Neuronal stem cell (in vitro differentiated cells): ENCODE measurements at regions not wholly inside any gene's neighbourhood (a gene's known extent, or its start where the extent isn't known, plus 50 kb on each side); places are given as distances from the start of the nearest gene placed in this dataset.

ENCODE experiments used
- DNase-seq: peaks from one replicate; pipeline ENCODE4 v3.0.0-alpha.2; 2013; ENCODE audit warnings: low spot score
- H2AFZ ChIP-seq: one replicate; pipeline ENCODE4 v1.6.1; 2013; ENCODE audit warnings: mild to moderate bottlenecking, low read length, inconsistent platforms
- H2AK5ac ChIP-seq: 2 replicates; pipeline ENCODE4 v1.6.1; 2013; ENCODE audit warnings: low read depth, mild to moderate bottlenecking, inconsistent platforms, low read length, moderate library complexity, mixed read lengths
- H2BK120ac ChIP-seq: 2 replicates; pipeline ENCODE4 v1.6.1; 2013; ENCODE audit warnings: low read depth, mild to moderate bottlenecking, inconsistent platforms, low read length, moderate library complexity, mixed read lengths
- H2BK12ac ChIP-seq: one replicate; pipeline ENCODE4 v1.6.1; 2013; ENCODE audit warnings: low read length, inconsistent platforms
- H2BK15ac ChIP-seq: 2 replicates; pipeline ENCODE4 v1.6.1; 2013; ENCODE audit warnings: mild to moderate bottlenecking, low read length, inconsistent platforms, mixed read lengths
- H2BK5ac ChIP-seq: one replicate; pipeline ENCODE4 v1.6.1; 2013; ENCODE audit warnings: inconsistent platforms, mild to moderate bottlenecking, low read length, moderate library complexity
- H3K14ac ChIP-seq: one replicate; pipeline ENCODE4 v1.6.1; 2013; ENCODE audit warnings: low read length, inconsistent platforms
- H3K18ac ChIP-seq: 2 replicates; pipeline ENCODE4 v1.6.1; 2013; ENCODE audit warnings: low read length, inconsistent platforms
- H3K23ac ChIP-seq: 2 replicates; pipeline ENCODE4 v1.6.1; 2013; ENCODE audit warnings: low read depth, mild to moderate bottlenecking, mixed read lengths, low read length, inconsistent platforms; ENCODE audit not compliant: poor library complexity
- H3K27ac ChIP-seq: replicated peaks from 3 replicates; pipeline ENCODE4 v1.5.1; 2013; ENCODE audit warnings: low read length, inconsistent platforms
- H3K27me3 ChIP-seq, 3 experiments: 2 replicates each; pipeline ENCODE4 v1.6.1; 2013; ENCODE audit warnings: low read length in 3 of 3, mild to moderate bottlenecking in 2 of 3, inconsistent platforms in 1 of 3, low read depth in 1 of 3, mixed read lengths in 1 of 3, moderate library complexity in 1 of 3; ENCODE audit not compliant: control insufficient read depth in 3 of 3, insufficient read depth in 3 of 3
- H3K36me3 ChIP-seq, 2 donors: replicated peaks in 1 of 2; 2 replicates each; pipeline ENCODE4 v1.6.1; 2013; ENCODE audit warnings: low read length in 2 of 2; ENCODE audit not compliant: control insufficient read depth in 2 of 2, insufficient read depth in 2 of 2
- H3K4ac ChIP-seq: 2 replicates; pipeline ENCODE4 v1.6.1; 2013; ENCODE audit warnings: inconsistent platforms, mild to moderate bottlenecking, low read length, moderate library complexity
- H3K4me1 ChIP-seq, 2 donors: 1 replicate in 1 of 2; 2 replicates in 1 of 2; pipeline ENCODE4 v1.6.1; 2013; ENCODE audit warnings: low read length in 2 of 2, low read depth in 1 of 2; ENCODE audit not compliant: control insufficient read depth in 2 of 2, insufficient read depth in 1 of 2
- H3K4me2 ChIP-seq: one replicate; pipeline ENCODE4 v1.6.1; 2013; ENCODE audit warnings: mild to moderate bottlenecking, low read length, inconsistent platforms; ENCODE audit not compliant: insufficient read depth, poor library complexity, severe bottlenecking
- H3K4me3 ChIP-seq, 2 donors: 2 replicates each; pipeline ENCODE4 v1.5.1; 2013; ENCODE audit warnings: low read length in 2 of 2, mild to moderate bottlenecking in 2 of 2, inconsistent platforms in 1 of 2, moderate library complexity in 1 of 2
- H3K79me1 ChIP-seq: one replicate; pipeline ENCODE4 v1.6.1; 2013; ENCODE audit warnings: low read depth, mild to moderate bottlenecking, inconsistent platforms, low read length, moderate library complexity
- H3K9ac ChIP-seq: one replicate; pipeline ENCODE4 v1.6.1; 2013; ENCODE audit warnings: mild to moderate bottlenecking, low read depth, low read length, inconsistent platforms; ENCODE audit not compliant: poor library complexity
- H3K9me3 ChIP-seq, 2 donors: replicated peaks in 1 of 2; 2 replicates each; pipeline versions ENCODE3 to v1.6.1; 2013; ENCODE audit warnings: low read length in 2 of 2, mild to moderate bottlenecking in 2 of 2, inconsistent platforms in 1 of 2, low read depth in 1 of 2, mixed read lengths in 1 of 2, moderate library complexity in 1 of 2; ENCODE audit not compliant: control insufficient read depth in 2 of 2, insufficient read depth in 1 of 2
- H4K8ac ChIP-seq: one replicate; pipeline ENCODE4 v1.6.1; 2013; ENCODE audit warnings: low read depth, mild to moderate bottlenecking, inconsistent platforms, low read length, moderate library complexity
- H4K91ac ChIP-seq: one replicate; pipeline ENCODE4 v1.6.1; 2013; ENCODE audit warnings: low read length, low read depth, mild to moderate bottlenecking, inconsistent platforms; ENCODE audit not compliant: poor library complexity
- WGBS, 2 donors: extraction: QIAGEN DNeasy Blood & Tissue Kit; methylation state at CpG; one replicate each; pipeline ENCODE4 v1.1.7; 2013; ENCODE audit warnings: missing lambda C conversion rate in 2 of 2, mixed read lengths in 1 of 2; ENCODE audit not compliant: insufficient read length in 2 of 2, insufficient replicate concordance in 1 of 2; ENCODE audit errors: extremely low coverage in 2 of 2; 5-methylcytosine and 5-hydroxymethylcytosine counted together

DNA sequence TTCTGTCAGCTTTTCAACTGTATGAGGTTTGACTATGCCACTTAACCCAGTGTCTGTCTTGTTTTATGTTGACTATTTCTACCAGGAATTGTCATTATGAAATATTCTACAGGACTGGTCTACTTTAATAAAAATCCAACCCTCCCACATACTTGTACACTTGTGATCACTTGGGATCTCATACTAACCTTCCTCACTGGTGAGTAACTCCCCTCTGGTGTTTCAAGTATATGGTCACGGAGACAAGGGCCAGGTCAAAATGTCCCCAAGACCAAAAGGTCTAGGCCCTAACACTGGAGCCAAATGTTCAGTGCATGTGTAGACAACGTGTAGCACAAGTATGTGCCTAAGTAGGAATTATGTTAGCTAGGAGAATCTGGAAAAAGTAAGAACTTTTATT is 122.7 kb upstream of the TJP1 start:
- Histone ChIP-seq H2BK120ac (no peak overlapping the region), H3K27ac (no peak overlapping the region), H2AFZ (no peak overlapping the region), H3K23ac (no peak overlapping the region), H3K4ac (no peak overlapping the region), H3K79me1 (no peaks in the 10 kb centered on the region), H2BK5ac (no peak overlapping the region), H3K4me1 (no peaks in the 10 kb centered on the region), H3K27me3 (peaks cover 0 to 5% (median 0%) of the 10 kb centered on the region in 3 experiments), H3K36me3 (no peaks in the 10 kb centered on the region), H2AK5ac (no peak overlapping the region), H3K9me3 (no peaks in the 10 kb centered on the region), H3K4me2 (no peak overlapping the region), H3K4me3 (no peak overlapping the region), H4K8ac (no peak overlapping the region), H2BK15ac (no peak overlapping the region), H3K18ac (no peak overlapping the region), H3K9ac (no peak overlapping the region), H4K91ac (no peak overlapping the region), H2BK12ac (no peak overlapping the region), H3K14ac (no peak overlapping the region)
- WGBS, 2 donors: no CpG with 5 or more reads among the region's 2 CpGs
- DNase-seq: no peak

DNA sequence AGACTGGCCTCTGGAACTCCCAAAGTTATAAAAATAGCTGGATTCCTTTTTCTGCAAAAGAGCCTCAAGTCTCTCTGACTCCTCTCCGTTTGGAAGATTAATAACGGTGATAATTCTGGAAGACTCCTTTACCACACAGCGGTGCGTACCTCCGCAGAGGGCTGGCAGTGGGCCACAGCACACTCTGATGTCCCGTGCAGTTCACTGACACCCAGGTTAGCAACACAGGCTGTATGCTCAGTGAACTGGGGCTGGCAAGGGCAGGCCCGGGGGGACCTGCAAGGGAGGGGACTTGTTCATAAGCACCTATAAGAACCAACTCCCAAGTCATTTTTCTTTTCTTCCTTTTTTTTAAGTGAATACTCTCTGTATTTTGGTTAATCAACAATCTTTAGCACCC is 120.3 kb upstream of the TJP1 start:
- H2AFZ ChIP-seq: no peak overlapping the region
- no peak overlapping the region for H3K4me3 ChIP-seq
- H4K91ac ChIP-seq: no peak overlapping the region
- H3K4ac ChIP-seq: no peak overlapping the region
- H2BK15ac ChIP-seq: no peak overlapping the region
- no peak overlapping the region for H2BK5ac ChIP-seq
- no peak overlapping the region for H3K27ac ChIP-seq
- no peak overlapping the region for H2BK12ac ChIP-seq
- H4K8ac ChIP-seq: no peak overlapping the region
- H3K36me3 ChIP-seq: no peaks in the 10 kb centered on the region
- H3K4me1 ChIP-seq: no peaks in the 10 kb centered on the region
- no peak overlapping the region for H3K23ac ChIP-seq
- H3K18ac ChIP-seq: no peak overlapping the region
- no peak overlapping the region for H3K14ac ChIP-seq
- H2AK5ac ChIP-seq: no peak overlapping the region
- no peak for DNase-seq
- H3K9me3 ChIP-seq: no peaks in the 10 kb centered on the region
- H2BK120ac ChIP-seq: no peak overlapping the region
- no peak overlapping the region for H3K9ac ChIP-seq
- WGBS, 2 donors: no CpG with 5 or more reads among the region's 7 CpGs
- H3K27me3 ChIP-seq: peaks cover 0 to 9% (median 0%) of the 10 kb centered on the region in 3 experiments
- H3K79me1 ChIP-seq: no peaks in the 10 kb centered on the region
- no peak overlapping the region for H3K4me2 ChIP-seq

DNA sequence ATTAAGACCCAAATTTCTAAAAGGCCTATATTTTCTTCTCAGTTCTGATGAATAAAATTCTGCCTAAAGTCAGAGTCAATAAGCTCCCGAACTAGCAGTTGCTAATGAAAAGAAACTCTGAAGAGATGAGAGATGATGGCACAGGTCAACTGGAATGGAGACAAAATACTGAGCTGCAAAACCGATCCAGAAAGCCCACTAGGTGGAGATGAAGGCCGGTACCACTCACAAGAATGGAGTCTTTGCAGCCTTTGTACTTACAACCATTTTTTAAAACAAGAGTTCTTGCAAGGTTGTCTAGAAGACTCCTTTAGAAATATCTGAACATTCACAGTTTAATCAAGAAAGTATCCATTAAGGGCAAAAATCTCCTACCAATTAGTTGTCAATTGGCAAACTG is 119.9 kb upstream of the TJP1 start:
- H4K91ac ChIP-seq: no peak overlapping the region
- H2BK12ac ChIP-seq: no peak overlapping the region
- H3K79me1 ChIP-seq: no peaks in the 10 kb centered on the region
- no peak for DNase-seq
- no peak overlapping the region for H2AK5ac ChIP-seq
- no peak overlapping the region for H3K14ac ChIP-seq
- no peak overlapping the region for H3K27ac ChIP-seq
- no peaks in the 10 kb centered on the region for H3K9me3 ChIP-seq
- H3K4me1 ChIP-seq: no peaks in the 10 kb centered on the region
- no peak overlapping the region for H2AFZ ChIP-seq
- H3K23ac ChIP-seq: no peak overlapping the region
- no peak overlapping the region for H3K4me3 ChIP-seq
- H2BK15ac ChIP-seq: no peak overlapping the region
- H4K8ac ChIP-seq: no peak overlapping the region
- H3K9ac ChIP-seq: no peak overlapping the region
- no peaks in the 10 kb centered on the region for H3K36me3 ChIP-seq
- H3K27me3 ChIP-seq: peaks cover 0 to 12% (median 0%) of the 10 kb centered on the region in 3 experiments
- no peak overlapping the region for H3K18ac ChIP-seq
- no peak overlapping the region for H3K4ac ChIP-seq
- no peak overlapping the region for H3K4me2 ChIP-seq
- no peak overlapping the region for H2BK5ac ChIP-seq
- no peak overlapping the region for H2BK120ac ChIP-seq
- WGBS, 2 donors: no CpG with 5 or more reads among the region's 3 CpGs

DNA sequence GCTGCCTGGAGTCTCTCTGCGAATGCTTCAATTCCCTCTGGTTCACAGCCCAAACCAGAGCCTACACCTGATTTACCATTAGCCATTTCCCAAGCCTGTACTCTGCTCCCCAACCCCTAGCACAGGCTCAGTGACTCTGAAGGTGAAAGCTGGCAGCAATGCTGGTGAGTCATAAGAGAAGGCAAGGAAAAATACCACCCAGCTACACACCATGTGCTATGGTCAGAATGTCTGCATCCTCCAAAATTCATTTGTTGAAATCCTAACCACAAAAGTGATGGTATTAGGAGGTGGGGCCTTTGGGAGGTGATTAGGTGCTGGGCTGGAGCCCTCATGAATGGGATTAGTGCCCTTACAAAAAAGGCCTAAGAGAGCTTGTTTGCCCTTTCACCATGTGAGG is 117.1 kb upstream of the TJP1 start:
- Histone ChIP-seq H2AK5ac (no peak overlapping the region), H3K23ac (no peak overlapping the region), H2BK120ac (no peak overlapping the region), H3K4me3 (no peak overlapping the region), H2BK5ac (no peak overlapping the region), H3K36me3 (no peaks in the 10 kb centered on the region), H3K79me1 (no peaks in the 10 kb centered on the region), H2BK12ac (no peak overlapping the region), H3K18ac (no peak overlapping the region), H3K9me3 (no peaks in the 10 kb centered on the region), H3K27ac (no peak overlapping the region), H3K27me3 (peaks cover 0 to 15% (median 0%) of the 10 kb centered on the region in 3 experiments), H3K14ac (no peak overlapping the region), H2AFZ (no peak overlapping the region), H3K4ac (no peak overlapping the region), H2BK15ac (no peak overlapping the region), H3K4me2 (no peak overlapping the region), H3K4me1 (no peaks in the 10 kb centered on the region), H4K8ac (no peak overlapping the region), H4K91ac (no peak overlapping the region), H3K9ac (no peak overlapping the region)
- no peak for DNase-seq
- WGBS, 2 donors: no CpG with 5 or more reads among the region's 1 CpG
